Ishikawa (cell line): ENCODE measurements at regions not wholly inside any gene's neighbourhood (a gene's known extent, or its start where the extent isn't known, plus 50 kb on each side); places are given as distances from the start of the nearest gene placed in this dataset.

Source experiments
- CEBPB ChIP-seq: IDR thresholded peaks from 2 replicates; pipeline ENCODE4 v1.6.1; 2012
- CREB1 ChIP-seq: IDR thresholded peaks from 2 replicates; pipeline ENCODE4 v1.6.1; 2012; ENCODE audit warnings: low read depth
- EP300 ChIP-seq: IDR thresholded peaks from 2 replicates; pipeline ENCODE4 v1.6.1; 2012; ENCODE audit warnings: borderline replicate concordance
- FOXM1 ChIP-seq: IDR thresholded peaks from 2 replicates; pipeline ENCODE4 v1.6.1; 2012; ENCODE audit warnings: low read depth, borderline replicate concordance
- MAX ChIP-seq: IDR thresholded peaks from 2 replicates; pipeline ENCODE4 v1.6.1; 2012
- NFIC ChIP-seq: IDR thresholded peaks from 2 replicates; pipeline ENCODE4 v1.6.1; 2012
- RAD21 ChIP-seq: IDR thresholded peaks from 2 replicates; pipeline ENCODE4 v1.6.1; 2012; ENCODE audit warnings: low read depth
- TAF1 ChIP-seq: IDR thresholded peaks from 2 replicates; pipeline ENCODE4 v1.6.1; 2012; ENCODE audit warnings: low read depth, mild to moderate bottlenecking
- TCF12 ChIP-seq: IDR thresholded peaks from 2 replicates; pipeline ENCODE4 v1.6.1; 2012; ENCODE audit warnings: low read depth
- USF1 ChIP-seq: IDR thresholded peaks from 2 replicates; pipeline ENCODE4 v1.6.1; 2012
- YY1 ChIP-seq: IDR thresholded peaks from 2 replicates; pipeline ENCODE4 v1.6.1; 2012; ENCODE audit warnings: low read depth
- ZBTB7A ChIP-seq: IDR thresholded peaks from 2 replicates; pipeline ENCODE4 v1.6.1; 2012; ENCODE audit warnings: low read depth

GRCh38 chr10:56063642-56064041, 297.4 kb downstream of the ZWINT start:
- no peak for TF ChIP-seq RAD21
- TF ChIP-seq EP300, result no peak
- no peak for TF ChIP-seq TAF1
- no peak for TF ChIP-seq MAX
- no peak for TF ChIP-seq ZBTB7A
- no peak for TF ChIP-seq CEBPB
- no peak for TF ChIP-seq YY1
- TF ChIP-seq NFIC, result no peak
- TF ChIP-seq USF1, result no peak
- TF ChIP-seq FOXM1, result no peak
- no peak for TF ChIP-seq TCF12
- TF ChIP-seq CREB1, result no peak
